ENCODE measurements at regions not wholly inside any gene's neighbourhood (a gene's known extent, or its start where the extent isn't known, plus 50 kb on each side); places are given as distances from the start of the nearest gene placed in this dataset.

GRCh38 chr15:36156879-36157427 is 422.5 kb upstream of the CDIN1 start:
- TF ChIP-seq, protein P1, sequence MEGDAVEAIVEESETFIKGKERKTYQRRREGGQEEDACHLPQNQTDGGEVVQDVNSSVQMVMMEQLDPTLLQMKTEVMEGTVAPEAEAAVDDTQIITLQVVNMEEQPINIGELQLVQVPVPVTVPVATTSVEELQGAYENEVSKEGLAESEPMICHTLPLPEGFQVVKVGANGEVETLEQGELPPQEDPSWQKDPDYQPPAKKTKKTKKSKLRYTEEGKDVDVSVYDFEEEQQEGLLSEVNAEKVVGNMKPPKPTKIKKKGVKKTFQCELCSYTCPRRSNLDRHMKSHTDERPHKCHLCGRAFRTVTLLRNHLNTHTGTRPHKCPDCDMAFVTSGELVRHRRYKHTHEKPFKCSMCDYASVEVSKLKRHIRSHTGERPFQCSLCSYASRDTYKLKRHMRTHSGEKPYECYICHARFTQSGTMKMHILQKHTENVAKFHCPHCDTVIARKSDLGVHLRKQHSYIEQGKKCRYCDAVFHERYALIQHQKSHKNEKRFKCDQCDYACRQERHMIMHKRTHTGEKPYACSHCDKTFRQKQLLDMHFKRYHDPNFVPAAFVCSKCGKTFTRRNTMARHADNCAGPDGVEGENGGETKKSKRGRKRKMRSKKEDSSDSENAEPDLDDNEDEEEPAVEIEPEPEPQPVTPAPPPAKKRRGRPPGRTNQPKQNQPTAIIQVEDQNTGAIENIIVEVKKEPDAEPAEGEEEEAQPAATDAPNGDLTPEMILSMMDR (IDR thresholded peaks at IDR 0.05; ENCODE audit: low read depth, low read length, poor library complexity, severe bottlenecking), result no peak
- no peak for TF ChIP-seq EZH2phosphoT487 (IDR thresholded peaks at IDR 0.05; ENCODE audit: borderline replicate concordance, low read length)
